Upper lobe of left lung (tissue), 4 donors: ENCODE measurements at regions not wholly inside any gene's neighbourhood (a gene's known extent, or its start where the extent isn't known, plus 50 kb on each side); places are given as distances from the start of the nearest gene placed in this dataset.

ENCODE experiments used
- POLR2A ChIP-seq, 4 donors: fragments of 450-650 bp; IDR thresholded peaks; one replicate each; pipeline ENCODE4 v1.5.1; 2016 to 2017; ENCODE audit warnings: antibody characterized with exemption in 4 of 4, mild to moderate bottlenecking in 2 of 4
- TF ChIP-seq, protein P1 (sequence below), 6 experiments: fragments of 450-650 bp in 4 of 6; fragments of 200-600 bp in 2 of 6; sonication (generic) in 2 of 6; IDR thresholded peaks; one replicate each; pipeline ENCODE4 v1.5.1; 2016 to 2019; ENCODE audit warnings: antibody characterized with exemption in 6 of 6

DNA sequence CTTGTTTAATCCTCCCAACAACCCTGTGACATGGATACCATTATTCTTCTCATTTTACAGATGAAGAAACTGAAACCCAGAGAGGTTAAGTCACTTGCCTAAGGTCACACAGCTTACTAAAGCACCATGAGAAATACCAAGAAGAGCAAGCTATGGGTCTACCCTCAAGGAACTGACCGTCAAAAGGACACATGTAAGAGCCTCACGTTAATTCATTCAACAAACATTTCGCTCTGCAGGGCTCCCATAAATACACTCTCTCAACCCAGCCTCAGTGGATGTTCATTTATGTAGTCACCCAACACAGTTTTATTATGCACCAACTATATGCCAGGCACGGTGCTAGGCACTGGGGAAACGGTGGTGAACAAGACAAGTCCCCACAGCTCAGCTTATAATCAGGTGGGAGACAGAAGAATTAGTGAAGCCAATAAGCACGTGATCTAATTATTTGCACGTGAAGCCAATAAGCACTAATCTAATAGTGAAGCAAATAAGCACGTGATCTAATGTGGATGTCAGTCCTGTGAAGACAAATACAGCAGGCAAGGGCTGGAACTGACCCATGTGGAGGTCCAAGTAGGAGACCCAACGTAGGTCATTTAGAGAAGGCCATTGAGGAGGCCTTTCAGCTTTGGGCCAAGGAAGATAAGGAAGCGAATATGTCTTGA lies 52.1 kb upstream of the ZBTB40 start:
- TF ChIP-seq, protein P1, sequence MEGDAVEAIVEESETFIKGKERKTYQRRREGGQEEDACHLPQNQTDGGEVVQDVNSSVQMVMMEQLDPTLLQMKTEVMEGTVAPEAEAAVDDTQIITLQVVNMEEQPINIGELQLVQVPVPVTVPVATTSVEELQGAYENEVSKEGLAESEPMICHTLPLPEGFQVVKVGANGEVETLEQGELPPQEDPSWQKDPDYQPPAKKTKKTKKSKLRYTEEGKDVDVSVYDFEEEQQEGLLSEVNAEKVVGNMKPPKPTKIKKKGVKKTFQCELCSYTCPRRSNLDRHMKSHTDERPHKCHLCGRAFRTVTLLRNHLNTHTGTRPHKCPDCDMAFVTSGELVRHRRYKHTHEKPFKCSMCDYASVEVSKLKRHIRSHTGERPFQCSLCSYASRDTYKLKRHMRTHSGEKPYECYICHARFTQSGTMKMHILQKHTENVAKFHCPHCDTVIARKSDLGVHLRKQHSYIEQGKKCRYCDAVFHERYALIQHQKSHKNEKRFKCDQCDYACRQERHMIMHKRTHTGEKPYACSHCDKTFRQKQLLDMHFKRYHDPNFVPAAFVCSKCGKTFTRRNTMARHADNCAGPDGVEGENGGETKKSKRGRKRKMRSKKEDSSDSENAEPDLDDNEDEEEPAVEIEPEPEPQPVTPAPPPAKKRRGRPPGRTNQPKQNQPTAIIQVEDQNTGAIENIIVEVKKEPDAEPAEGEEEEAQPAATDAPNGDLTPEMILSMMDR (IDR thresholded peaks at IDR 0.05), result no peak
- TF ChIP-seq POLR2A (IDR thresholded peaks at IDR 0.05), result no peak
